GM18517 (cell line): ENCODE measurements at regions not wholly inside any gene's neighbourhood (a gene's known extent, or its start where the extent isn't known, plus 50 kb on each side); places are given as distances from the start of the nearest gene placed in this dataset.
"Not testable (repeated sequence)": the region's sequence is repeated elsewhere in the genome, so short reads cannot be mapped to it uniquely, and the experiment has no call there.

ENCODE experiments used
- ATAC-seq: cut with Tn5 transposase; IDR thresholded peaks from one replicate; pipeline ENCODE4 v1.9.1; 2021; ENCODE audit warnings: mild to moderate bottlenecking, moderate library complexity; ENCODE audit not compliant: unreplicated experiment

GRCh38 chr6:23618366-23618765 lies 507.6 kb upstream of the NRSN1 start:
- no peak for ATAC-seq

- ATAC-seq, result no peak
Observed at GRCh38 chr6:23620911-23621401, 505.1 kb upstream of the NRSN1 start.

GRCh38 chr6:23630726-23631635 lies 495.0 kb upstream of the NRSN1 start:
- ATAC-seq, result no peak

GRCh38 chr6:23633996-23634395 lies 492.0 kb upstream of the NRSN1 start:
- no peak for ATAC-seq

GRCh38 chr6:23635150-23635549 lies 490.9 kb upstream of the NRSN1 start:
- no peak for ATAC-seq

- ATAC-seq, result no peak
Observed at GRCh38 chr6:23637296-23637695, 488.7 kb upstream of the NRSN1 start.

- ATAC-seq, result no peak
Observed at GRCh38 chr6:23642849-23643248, 483.2 kb upstream of the NRSN1 start.

- ATAC-seq, result no peak
Observed at GRCh38 chr6:23647045-23647444, 479.0 kb upstream of the NRSN1 start.

GRCh38 chr6:23650676-23651075 lies 475.3 kb upstream of the NRSN1 start:
- ATAC-seq, result no peak

- ATAC-seq, result no peak
Observed at GRCh38 chr6:23654745-23655144, 471.3 kb upstream of the NRSN1 start.

- ATAC-seq, result no peak
Observed at GRCh38 chr6:23655525-23655924, 470.5 kb upstream of the NRSN1 start.

GRCh38 chr6:23656255-23657194 lies 469.5 kb upstream of the NRSN1 start:
- ATAC-seq, result no peak

- no peak for ATAC-seq
Observed at GRCh38 chr6:23659125-23659524, 466.9 kb upstream of the NRSN1 start.

- ATAC-seq, result no peak
Observed at GRCh38 chr6:23661549-23661948, 464.5 kb upstream of the NRSN1 start.

- ATAC-seq, result no peak
Observed at GRCh38 chr6:23663096-23663495, 462.9 kb upstream of the NRSN1 start.

GRCh38 chr6:23663652-23664051 lies 462.4 kb upstream of the NRSN1 start:
- no peak for ATAC-seq

- not testable (repeated sequence) for ATAC-seq
Observed at GRCh38 chr6:23665911-23666310, 460.1 kb upstream of the NRSN1 start.

- ATAC-seq, result no peak
Observed at GRCh38 chr6:23672737-23673136, 453.3 kb upstream of the NRSN1 start.

- ATAC-seq, result no peak
Observed at GRCh38 chr6:23678626-23679025, 447.4 kb upstream of the NRSN1 start.

- no peak for ATAC-seq
Observed at GRCh38 chr6:23681743-23682142, 444.3 kb upstream of the NRSN1 start.

GRCh38 chr6:23688650-23689049 lies 437.4 kb upstream of the NRSN1 start:
- ATAC-seq, result no peak
